OCI-LY1 (cell line): ENCODE measurements at regions not wholly inside any gene's neighbourhood (a gene's known extent, or its start where the extent isn't known, plus 50 kb on each side); places are given as distances from the start of the nearest gene placed in this dataset.

Experiments
- H2AFZ ChIP-seq: fragments of 200-600 bp; sonication (generic), shearing (Covaris generic); 2 replicates; pipeline ENCODE4 v1.6.0; 2014; ENCODE audit warnings: antibody characterized with exemption, mild to moderate bottlenecking, low read length
- H3F3A ChIP-seq: fragments of 200-600 bp; sonication (generic), shearing (Covaris generic); 2 replicates; pipeline ENCODE4 v1.6.0; 2014; ENCODE audit warnings: mild to moderate bottlenecking, antibody characterized with exemption, low read length, moderate library complexity; ENCODE audit not compliant: insufficient read depth
- H3K27ac ChIP-seq: fragments of 200-600 bp; sonication (generic); 2 replicates; pipeline ENCODE4 v1.5.1; 2014; ENCODE audit warnings: low read length, mixed run types, mild to moderate bottlenecking, low read depth; ENCODE audit not compliant: poor library complexity, severe bottlenecking
- H3K27me3 ChIP-seq: fragments of 200-600 bp; sonication (generic); 2 replicates; pipeline ENCODE4 v1.6.0; 2014; ENCODE audit warnings: antibody characterized with exemption, mild to moderate bottlenecking, low read length, moderate library complexity; ENCODE audit not compliant: insufficient read depth
- H3K36me3 ChIP-seq: fragments of 200-600 bp; sonication (generic); 2 replicates; pipeline ENCODE4 v1.6.1; 2014; ENCODE audit warnings: mild to moderate bottlenecking, antibody characterized with exemption, low read length, moderate library complexity, mixed read lengths; ENCODE audit not compliant: insufficient read depth
- H3K4me1 ChIP-seq: fragments of 200-600 bp; sonication (generic); 2 replicates; pipeline ENCODE4 v1.5.1; 2014; ENCODE audit warnings: mild to moderate bottlenecking, low read length, moderate library complexity; ENCODE audit not compliant: insufficient read depth, severe bottlenecking
- H3K4me2 ChIP-seq: fragments of 200-600 bp; sonication (generic), shearing (Covaris generic); 2 replicates; pipeline ENCODE4 v1.6.1; 2014; ENCODE audit warnings: low read length
- H3K4me3 ChIP-seq: fragments of 200-600 bp; sonication (generic); 2 replicates; pipeline ENCODE4 v1.5.1; 2014; ENCODE audit warnings: low read length, low read depth, mild to moderate bottlenecking, mixed read lengths; ENCODE audit not compliant: poor library complexity, severe bottlenecking
- H3K79me2 ChIP-seq: fragments of 200-600 bp; shearing (Covaris generic); 2 replicates; pipeline ENCODE4 v1.6.1; 2016; ENCODE audit warnings: mixed run types, low read length, mixed read lengths; ENCODE audit not compliant: insufficient read depth
- H3K9ac ChIP-seq: fragments of 200-600 bp; sonication (generic), shearing (Covaris generic); 2 replicates; pipeline ENCODE4 v1.6.1; 2014; ENCODE audit warnings: mild to moderate bottlenecking, low read length, mixed read lengths
- H3K9me2 ChIP-seq: fragments of 200-600 bp; sonication (generic), shearing (Covaris generic); 2 replicates; pipeline ENCODE4 v1.6.1; 2014; ENCODE audit warnings: low read depth, mild to moderate bottlenecking, low read length, mixed read lengths
- H3K9me3 ChIP-seq: fragments of 200-600 bp; shearing (Covaris generic); 2 replicates; pipeline ENCODE4 v1.6.1; 2014; ENCODE audit warnings: low read length, mixed read lengths
- H4K20me1 ChIP-seq: fragments of 200-600 bp; sonication (generic), shearing (Covaris generic); 2 replicates; pipeline ENCODE4 v1.6.0; 2016; ENCODE audit warnings: mild to moderate bottlenecking, low read length; ENCODE audit not compliant: insufficient read depth
- CTCF ChIP-seq: fragments of 200-600 bp; sonication (generic), shearing (Covaris generic); IDR thresholded peaks from 2 replicates; pipeline ENCODE4 v1.5.1; 2017; ENCODE audit warnings: mild to moderate bottlenecking, antibody characterized with exemption, low read length, moderate library complexity, mixed read lengths
- EZH2 ChIP-seq: fragments of 200-600 bp; sonication (generic), shearing (Covaris generic); IDR thresholded peaks from 2 replicates; pipeline ENCODE4 v1.8.0; 2017; ENCODE audit warnings: borderline replicate concordance, mixed run types, mild to moderate bottlenecking, antibody characterized with exemption, low read length, moderate library complexity, mixed read lengths

- no peaks in the 10 kb centered on the region for H3K4me1 ChIP-seq
- TF ChIP-seq EZH2 (no peak), CTCF (no peak)
- H3K27me3 ChIP-seq, result no peaks in the 10 kb centered on the region
- no peak overlapping the region for H2AFZ ChIP-seq
- no peaks in the 10 kb centered on the region for H3F3A ChIP-seq
- H3K36me3 ChIP-seq, result no peaks in the 10 kb centered on the region
- no peak overlapping the region for H3K4me2 ChIP-seq
- H3K9me2 ChIP-seq, result no peaks in the 10 kb centered on the region
- H3K4me3 ChIP-seq, result no peak overlapping the region
- no peaks in the 10 kb centered on the region for H3K79me2 ChIP-seq
- no peaks in the 10 kb centered on the region for H4K20me1 ChIP-seq
- H3K27ac ChIP-seq, result no peak overlapping the region
- H3K9me3 ChIP-seq, result no peaks in the 10 kb centered on the region
- H3K9ac ChIP-seq, result no peak overlapping the region
Measured at GRCh38 chr10:125431149-125431548, 251.8 kb downstream of the TEX36 start.

- H3K4me2 ChIP-seq, result no peak overlapping the region
- no peaks in the 10 kb centered on the region for H3K9me2 ChIP-seq
- no peaks in the 10 kb centered on the region for H3K27me3 ChIP-seq
- H3K4me3 ChIP-seq, result no peak overlapping the region
- H3F3A ChIP-seq, result no peaks in the 10 kb centered on the region
- TF ChIP-seq CTCF (no peak), EZH2 (no peak)
- H3K36me3 ChIP-seq, result no peaks in the 10 kb centered on the region
- H3K79me2 ChIP-seq, result no peaks in the 10 kb centered on the region
- H2AFZ ChIP-seq, result no peak overlapping the region
- H3K9me3 ChIP-seq, result no peaks in the 10 kb centered on the region
- no peaks in the 10 kb centered on the region for H3K4me1 ChIP-seq
- no peak overlapping the region for H3K9ac ChIP-seq
- no peaks in the 10 kb centered on the region for H4K20me1 ChIP-seq
- no peak overlapping the region for H3K27ac ChIP-seq
Measured at GRCh38 chr10:125428054-125428453, 254.9 kb downstream of the TEX36 start.

GRCh38 chr10:125424191-125424847, 258.6 kb downstream of the TEX36 start:
- TF ChIP-seq CTCF (no peak), EZH2 (no peak)
- Histone ChIP-seq H4K20me1 (no peaks in the 10 kb centered on the region), H3F3A (no peaks in the 10 kb centered on the region), H3K4me1 (no peaks in the 10 kb centered on the region), H3K79me2 (no peaks in the 10 kb centered on the region), H2AFZ (no peak overlapping the region), H3K36me3 (no peaks in the 10 kb centered on the region), H3K9me2 (no peaks in the 10 kb centered on the region), H3K27me3 (no peaks in the 10 kb centered on the region), H3K27ac (no peak overlapping the region), H3K4me3 (no peak overlapping the region), H3K9me3 (no peaks in the 10 kb centered on the region), H3K4me2 (no peak overlapping the region), H3K9ac (no peak overlapping the region)
